ENCODE measurements at regions not wholly inside any gene's neighbourhood (a gene's known extent, or its start where the extent isn't known, plus 50 kb on each side); places are given as distances from the start of the nearest gene placed in this dataset.

DNA sequence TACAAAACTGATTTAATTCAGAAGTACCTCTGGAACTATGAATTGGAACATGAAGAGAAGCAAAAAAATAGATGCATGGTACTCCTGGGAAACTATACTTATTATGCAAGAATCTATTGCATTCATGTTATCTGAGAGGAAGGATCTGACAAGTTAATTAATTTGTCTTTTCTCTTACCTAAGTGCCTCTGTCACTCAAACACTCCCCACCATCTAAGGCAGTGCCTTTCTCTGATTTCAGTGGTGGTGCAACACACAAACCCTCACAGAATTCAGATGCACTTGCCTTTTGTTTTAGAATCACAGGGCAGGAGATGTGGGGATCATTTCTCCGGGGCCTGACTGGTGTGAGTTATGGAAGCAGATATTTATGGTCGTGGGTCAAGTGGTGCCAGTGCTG is 52.5 kb upstream of the C9orf72 start:
- no peak for DNase-seq

DNA sequence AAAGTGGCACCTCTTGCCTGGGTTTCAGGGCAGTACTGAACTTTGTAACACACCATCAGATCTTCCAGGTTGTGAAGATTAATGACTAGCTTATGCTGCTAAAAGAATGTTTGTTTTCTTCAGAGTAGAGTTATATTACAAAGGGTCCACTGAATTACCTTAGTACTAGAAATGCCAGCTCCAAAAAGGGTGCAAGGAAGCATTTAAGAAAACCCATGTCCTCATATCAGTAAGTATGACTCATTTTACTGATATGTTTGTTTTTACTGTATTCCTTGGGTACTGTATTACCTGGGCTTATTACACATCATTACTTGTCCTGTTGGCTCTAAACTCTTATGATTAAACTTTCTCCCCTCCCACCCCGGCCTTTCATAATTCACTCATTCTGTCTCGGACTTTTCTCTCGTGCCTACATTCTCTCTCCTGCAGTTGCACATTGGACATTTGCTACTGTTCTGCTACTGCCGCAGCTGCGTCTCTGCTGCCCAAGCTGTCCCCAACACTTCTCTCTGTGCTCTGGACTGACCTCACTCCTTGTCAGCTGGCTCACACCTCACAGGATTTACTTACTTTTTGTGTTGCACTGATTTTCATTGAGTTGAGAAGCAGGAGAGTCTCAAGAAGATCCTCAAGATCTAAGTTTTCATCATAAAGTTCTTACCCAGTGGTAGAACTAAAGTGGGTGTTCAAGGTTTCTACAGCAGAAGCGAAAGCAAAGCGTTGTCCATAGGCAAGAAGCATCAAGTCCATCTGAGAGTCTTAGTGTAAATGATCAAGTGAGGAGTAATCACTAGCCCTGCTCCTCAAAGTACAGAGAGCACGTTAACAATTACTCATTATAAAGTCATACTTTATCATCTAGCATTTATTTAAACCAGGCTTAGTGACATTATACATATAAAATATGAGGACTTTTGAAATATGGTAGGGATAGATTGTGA is 53.2 kb upstream of the C9orf72 start:
- no peak for DNase-seq

DNA sequence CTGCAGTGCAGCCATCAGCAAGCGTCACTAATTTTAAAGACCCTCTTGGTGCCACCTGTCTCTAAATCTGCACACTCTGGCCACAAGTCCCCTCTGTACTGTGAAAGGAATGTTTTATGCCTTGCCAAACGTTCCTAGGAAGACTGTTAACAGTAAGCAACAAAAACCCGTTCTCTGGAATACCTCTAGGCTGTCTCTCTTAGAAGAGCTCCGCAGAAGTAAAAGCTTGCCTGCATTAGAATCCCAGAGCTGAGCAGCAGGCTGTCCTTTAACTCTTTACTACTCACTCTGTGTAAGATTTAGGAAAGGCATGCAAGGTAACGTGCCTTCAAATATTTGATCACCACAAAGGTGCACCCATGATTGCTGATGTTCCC is 53.9 kb upstream of the C9orf72 start:
- no peak for DNase-seq

DNA sequence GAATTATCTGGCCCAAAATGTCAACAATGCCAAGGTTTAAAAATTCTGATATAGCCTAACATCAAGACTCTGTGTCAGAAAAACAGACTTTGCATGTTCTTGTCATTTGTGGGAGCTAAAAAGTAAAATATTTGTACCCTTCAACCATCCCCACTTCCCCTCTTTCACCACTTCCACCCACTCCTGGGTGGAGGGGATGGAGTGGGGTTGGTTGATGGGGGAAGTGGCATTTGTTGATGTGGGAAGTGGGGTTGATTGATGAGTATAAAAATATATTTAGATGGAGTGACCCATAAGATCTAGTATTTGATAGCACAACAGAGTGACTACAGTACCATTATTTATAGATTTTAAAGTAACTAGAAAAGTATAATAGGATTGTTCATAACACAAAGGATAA is 55.0 kb upstream of the C9orf72 start:
- no peak for DNase-seq

DNA sequence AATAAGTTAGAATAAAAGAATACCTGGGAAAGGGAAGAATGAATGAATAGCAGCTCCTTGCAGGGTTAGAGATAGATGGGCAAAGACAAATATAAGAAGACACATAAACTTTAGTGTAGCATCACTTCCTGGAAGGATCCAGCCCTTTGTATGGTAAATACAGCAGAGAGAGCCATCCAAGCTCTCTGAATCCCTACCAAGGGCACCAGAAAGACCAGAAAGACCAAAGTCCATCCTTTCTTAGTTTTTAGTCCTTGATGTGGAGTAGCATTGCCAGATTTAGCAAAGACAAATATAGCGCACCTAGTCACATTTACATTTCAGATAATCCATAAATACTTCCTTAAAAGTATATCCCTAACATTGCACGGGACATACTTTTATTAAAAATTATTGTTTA is 56.1 kb upstream of the C9orf72 start:
- DNase-seq: no peak

DNA sequence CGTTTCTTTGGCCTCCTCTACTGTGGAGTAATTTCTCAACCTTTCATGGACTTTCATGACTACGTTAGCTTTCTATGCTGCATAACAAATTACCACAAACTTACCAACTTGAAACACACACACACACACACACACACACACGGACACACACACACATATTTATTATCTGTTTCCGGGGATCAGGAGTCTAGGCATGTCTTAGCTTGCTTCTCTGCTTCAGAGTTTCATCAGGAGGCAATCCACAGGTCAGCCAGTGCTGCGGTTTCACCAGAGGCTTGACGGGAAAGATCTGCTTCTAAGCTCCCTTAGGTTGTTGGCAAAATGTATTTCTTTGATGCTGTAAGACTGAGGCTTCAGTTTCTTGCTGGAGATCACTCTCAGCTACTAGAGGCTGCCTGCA is 59.0 kb upstream of the C9orf72 start:
- DNase-seq: no peak

DNA sequence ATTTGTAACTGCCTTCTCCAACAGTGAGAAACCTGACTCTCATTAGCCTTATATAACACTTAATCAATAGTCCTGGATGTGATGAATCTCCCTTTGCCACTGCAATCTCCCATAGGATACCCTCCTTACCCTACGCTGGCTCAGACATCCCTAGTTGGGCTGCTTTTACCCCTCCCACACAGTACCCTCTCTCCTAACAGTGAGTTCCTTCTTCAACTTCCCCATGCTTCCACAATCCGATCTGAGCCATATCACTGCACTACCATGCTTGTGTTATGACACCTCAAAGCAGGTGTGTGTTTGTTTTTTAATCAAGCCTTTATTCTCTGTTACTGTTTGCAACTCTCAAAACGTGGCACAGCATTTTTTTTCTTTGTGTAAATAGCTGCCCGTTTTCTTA is 60.5 kb upstream of the C9orf72 start:
- DNase-seq: no peak

DNA sequence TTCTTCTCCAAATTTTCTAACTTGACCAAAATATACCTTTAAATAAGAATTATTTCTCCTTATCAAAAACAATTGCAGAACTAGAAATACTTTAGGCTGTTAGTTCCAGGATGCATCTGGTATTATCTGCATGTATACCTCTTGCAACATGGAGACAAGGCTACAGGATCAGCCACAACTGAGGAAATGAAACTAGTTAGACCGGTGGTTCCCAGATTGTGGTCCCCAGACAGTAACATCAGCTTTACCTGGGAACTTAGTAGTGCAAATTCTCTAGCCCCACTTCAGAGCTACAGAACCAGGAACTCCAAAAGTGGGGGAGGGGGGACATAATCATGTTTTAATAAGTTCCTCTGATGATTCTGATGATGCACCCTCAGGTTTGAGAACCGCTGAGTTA is 61.6 kb upstream of the C9orf72 start:
- DNase-seq: peak; percentile 25 to 53

DNA sequence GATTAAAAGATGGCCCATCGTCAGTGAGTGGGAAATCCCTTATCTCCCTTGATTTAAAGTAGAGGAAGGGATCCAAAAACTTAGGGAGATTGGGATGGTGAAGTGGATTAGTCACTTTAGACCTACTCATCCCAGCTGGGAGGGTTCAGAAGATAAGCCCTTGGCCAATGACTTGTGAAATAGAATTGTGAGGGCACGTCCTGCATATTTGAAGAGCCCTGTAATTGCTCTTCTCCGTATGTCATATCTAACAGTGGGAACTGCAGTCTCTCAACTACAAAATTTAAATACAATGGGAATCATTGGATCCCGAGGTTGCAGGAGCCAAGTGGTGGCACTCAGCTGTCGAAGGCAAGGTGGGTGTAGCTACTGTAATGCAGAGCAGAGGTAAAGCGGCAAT is 65.4 kb upstream of the C9orf72 start:
- DNase-seq: no peak

DNA sequence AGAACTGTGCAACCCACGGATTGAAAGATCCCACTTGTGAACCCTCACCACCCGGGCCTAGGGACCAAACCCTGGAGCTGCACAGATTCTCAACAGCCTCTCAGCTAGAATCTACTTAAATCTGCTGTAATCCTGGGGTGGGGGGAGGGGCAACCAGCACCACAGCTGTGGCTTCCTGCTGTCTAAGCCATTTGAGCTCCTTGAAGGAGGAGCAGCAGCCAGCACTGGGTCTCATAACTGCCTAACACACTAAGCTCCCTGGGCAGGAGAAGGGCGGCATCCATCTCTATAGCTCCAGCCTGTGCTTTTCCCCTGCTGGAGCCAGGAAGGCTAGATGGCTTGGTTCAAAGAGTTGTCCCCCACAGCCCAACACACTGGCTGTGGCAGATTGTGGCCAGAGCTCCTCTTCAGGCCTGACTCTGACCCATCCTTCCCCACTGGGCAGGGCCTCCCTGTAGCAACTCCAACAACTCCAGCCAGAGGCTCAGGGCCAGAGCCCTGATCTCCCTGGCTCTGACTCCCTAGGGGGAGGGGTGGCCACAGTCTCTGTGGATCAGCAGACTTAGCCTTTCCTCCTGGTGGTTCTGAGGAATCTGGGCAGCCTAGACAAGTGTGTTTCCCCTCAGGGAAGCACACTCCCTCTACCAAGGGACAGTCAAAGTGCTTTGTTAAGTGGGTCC is 72.0 kb upstream of the C9orf72 start:
- no peak for DNase-seq

DNA sequence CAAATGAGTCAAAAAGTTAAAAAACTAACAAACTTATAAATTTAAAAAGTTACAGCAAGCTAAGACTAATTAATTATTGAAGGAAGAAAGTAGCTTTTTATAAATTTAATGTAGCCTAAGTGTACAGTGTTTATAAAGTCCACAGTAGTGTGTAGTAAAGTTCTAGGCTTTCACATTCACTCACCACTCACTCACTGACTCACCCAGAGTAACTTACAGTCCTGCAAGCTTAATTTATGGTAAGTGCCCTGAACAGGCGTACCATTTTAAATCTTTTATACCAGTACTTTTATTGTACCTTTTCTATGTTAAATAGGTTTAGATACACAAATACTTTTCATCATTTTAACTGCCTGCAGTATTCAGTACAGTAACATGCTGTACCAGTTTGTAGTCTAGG is 80.0 kb upstream of the C9orf72 start:
- no peak for DNase-seq

DNA sequence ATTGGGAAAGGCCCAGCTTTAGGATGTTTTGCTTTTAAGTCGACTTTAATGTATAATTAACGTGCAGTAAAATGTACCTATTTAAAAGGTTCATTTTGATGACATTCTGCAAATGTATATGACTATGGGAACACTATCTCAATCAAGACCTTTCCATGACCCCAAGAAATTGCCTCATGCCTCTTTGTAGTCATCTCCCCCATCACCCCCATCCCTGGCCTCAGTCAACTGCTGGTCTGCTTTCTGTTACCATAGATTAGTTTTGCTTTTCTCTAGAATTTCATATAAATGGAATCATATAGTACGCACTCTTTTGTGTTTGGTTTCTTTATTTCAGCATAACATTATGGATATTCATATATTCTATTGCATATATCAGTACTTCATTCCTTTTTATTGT is 80.7 kb upstream of the C9orf72 start:
- DNase-seq: no peak

DNA sequence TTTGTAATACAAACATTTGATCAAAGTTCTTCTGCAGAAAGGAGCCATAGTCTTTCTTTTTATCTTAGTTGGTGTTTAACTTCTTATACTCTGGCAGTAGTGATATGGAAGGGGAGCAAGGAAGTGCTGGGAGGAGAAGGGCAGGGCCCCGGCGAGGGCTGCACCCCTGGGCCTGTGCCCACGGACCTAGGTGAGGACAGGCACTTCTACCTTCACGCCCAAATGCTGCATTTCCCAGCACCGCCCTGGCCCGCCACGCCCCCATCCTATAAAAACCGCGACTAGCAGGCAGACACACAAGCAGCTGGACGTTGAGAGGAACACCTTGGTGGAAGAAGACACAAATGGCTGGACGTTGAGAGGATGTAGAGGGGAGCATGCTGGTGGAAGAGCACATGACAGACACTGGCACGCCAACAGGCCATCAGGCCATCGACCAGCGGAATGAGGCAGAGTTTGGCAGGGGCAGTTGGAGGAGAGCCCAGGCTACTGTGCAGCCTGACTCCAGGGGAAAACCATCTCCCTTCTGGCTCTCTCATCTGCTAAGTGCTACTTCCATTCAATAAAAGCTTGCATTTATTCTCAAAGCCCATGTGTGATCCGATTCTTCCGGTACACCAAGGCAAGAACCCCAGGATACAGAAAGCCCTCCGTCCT is 81.5 kb upstream of the C9orf72 start:
- DNase-seq: no peak

DNA sequence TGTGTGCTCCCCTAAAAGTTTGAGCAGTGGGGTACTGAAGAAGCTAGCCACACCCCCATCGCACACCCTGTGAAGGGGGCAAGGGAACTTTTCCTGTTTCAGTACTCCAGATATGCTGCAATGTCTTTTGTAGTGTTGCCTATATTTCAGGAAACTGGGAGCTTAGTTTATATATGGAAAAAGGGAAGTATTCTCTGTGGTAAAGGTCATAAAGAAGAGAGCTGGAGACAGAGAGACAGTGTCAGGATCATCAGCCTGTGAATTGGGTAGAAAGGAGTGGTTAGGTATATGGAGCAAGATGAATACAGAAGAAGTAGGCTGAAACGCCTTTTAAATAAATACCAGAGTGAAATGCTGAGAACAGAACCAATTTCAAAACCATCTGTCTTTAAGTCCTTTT is 82.2 kb upstream of the C9orf72 start:
- no peak for DNase-seq

DNA sequence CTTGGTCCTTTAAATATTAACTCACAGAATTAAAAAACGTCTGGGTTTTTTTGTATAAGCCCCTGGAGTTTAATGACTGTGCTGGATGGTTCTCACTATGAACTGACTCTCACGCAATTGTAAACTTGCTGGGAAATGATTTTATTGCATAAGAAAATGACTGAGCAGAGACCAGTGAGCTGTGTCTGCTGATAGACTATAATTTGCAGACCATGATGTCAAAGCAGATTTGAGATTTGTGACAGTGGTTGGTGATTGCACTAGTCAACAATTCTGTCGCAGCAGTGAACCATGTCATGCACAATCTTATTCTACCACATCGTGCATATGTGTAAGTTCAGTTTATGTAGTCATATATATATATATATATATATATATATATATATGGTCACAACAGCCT is 85.7 kb upstream of the C9orf72 start:
- no peak for DNase-seq

DNA sequence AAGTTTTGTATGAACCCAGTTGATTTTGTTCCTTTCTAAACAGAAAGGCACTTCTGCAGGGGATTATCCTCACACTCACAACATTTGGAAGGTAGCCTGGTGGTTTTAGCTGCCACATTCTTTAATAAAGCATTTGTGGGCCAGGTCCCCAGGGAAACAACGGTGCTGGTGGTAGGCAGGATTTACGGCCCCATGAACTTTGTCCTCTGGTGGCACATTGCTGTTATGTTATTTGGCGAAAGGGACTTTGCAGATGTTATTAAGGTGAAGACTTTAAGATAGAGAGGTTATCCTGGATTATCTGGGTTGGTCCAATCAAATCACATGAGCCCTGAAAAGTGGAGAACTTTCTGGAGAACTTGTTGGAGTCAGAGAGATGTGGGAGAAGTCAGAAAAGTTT is 86.3 kb upstream of the C9orf72 start:
- DNase-seq: no peak

DNA sequence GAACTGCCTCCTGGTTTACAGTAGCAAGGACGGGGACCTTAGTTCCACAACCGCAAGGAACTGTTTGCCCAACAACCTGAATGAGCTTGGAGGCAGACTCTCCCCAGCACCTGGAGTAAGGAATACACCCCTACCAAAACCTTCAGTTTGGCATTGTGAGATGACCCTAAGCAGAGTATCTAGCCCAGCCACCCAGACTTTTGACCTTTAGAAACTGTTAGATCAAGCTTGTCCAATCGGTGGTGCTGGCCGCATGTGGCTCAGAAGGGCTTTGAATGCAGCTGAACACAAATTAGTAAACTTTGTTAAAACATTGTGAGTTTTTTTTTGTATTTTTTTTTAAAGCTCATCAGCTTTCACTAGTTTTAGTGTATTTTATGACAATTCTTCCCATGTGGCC is 86.9 kb upstream of the C9orf72 start:
- no peak for DNase-seq

DNA sequence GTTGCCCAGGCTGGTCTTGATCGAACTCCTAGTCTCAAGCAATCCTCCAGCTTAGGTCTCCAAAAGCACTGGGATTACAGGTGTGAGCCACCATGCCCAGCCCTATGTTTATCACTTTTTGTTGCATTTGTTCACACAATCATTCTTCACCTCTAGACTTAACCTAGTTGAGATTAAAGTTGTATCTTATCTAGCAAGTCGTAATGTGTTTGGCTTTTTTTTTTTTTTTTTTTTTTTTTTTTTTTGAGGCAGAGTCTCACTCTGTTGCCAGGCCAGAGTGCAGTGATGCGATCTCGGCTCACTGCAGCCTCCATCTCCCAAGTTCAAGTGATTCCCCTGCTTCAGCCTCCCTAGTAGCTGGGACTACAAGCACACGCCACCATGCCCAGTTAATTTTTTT is 90.2 kb upstream of the C9orf72 start:
- DNase-seq: no peak

DNA sequence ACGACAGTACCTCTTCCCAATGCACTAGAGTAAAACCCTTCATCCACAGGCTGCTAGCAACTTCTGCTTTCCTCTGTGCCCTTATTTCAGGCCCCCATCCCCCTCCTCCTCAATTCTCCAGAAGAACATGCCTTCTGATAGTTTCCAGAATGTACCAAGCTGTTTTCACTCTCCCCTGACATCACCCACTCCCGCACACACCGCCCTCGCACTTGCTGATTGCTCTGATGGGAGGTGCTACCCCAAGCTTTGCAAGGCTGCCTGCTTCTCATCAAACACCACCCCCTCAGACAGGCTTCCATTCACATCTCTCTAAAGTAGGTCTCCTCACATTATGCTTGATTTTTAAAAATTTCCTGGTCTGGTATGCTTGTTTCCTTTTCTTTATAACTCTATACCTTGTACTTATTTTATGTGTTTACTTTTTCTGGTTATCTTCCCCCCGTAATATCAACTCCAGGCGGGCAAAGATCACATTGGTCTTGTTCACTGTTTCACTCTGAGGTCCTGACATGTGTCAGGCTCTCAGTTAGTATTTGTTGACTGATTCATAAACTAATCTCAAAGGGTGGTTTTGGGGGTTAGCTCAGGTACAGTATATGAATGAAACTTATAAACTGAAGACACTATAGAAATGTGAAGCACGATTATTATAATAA is 91.0 kb upstream of the C9orf72 start:
- no peak for DNase-seq

DNA sequence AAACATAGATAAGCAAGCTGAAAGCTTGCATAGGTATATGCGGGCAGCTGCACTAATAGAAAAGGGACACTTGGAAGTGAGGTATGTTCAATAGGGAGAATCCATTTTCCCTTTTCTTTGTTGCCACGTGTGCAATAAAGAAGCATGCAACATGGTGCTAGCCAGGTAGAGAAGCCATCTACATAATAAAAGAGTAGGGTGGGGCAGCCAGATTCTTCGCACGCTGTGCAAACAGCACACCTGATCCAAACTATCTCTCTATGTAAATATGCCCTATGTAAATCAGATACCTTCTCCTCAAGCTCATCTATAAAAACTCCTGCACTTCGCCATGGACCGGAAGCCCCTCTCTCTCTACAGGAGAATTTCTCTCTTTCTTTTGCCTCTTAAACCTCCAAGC is 91.9 kb upstream of the C9orf72 start:
- no peak for DNase-seq

DNA sequence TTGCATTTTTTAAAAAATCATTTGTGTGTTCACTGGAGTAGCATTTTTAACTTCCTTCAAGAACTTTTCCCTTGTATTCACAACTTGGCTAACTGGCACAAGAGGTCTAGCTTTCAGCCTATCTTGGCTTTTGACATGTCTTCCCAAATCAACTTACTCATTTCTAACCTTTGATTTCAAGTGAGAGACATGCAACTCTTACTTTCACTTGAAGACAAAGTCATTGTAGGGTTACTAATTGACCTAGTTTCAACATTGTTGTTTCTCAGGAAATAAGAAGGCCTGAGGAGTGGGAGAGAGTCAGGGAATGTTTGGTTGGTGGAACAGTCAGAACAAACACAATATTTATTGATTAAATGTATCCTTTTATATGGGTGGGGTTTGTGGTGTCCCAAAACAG is 95.0 kb upstream of the C9orf72 start:
- DNase-seq: no peak

DNA sequence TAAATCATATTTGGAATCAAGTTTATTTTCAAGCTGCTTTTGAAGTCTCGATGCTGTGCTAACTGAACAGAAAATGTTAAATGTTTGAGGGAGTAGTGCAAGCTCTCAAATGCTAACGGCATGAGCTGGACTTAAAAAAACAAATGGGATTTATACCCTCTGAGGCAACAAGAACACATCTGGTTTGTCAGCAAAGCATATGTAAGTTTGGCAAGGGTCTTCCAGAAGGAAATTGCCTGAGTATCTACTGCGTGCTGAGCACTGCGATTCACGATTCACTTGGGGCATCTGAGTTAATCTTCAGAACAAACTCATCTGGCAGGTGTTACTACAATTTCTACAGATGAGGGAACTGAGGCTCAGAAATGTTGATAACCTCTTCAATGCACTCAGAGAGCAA is 98.4 kb upstream of the C9orf72 start:
- no peak for DNase-seq

DNA sequence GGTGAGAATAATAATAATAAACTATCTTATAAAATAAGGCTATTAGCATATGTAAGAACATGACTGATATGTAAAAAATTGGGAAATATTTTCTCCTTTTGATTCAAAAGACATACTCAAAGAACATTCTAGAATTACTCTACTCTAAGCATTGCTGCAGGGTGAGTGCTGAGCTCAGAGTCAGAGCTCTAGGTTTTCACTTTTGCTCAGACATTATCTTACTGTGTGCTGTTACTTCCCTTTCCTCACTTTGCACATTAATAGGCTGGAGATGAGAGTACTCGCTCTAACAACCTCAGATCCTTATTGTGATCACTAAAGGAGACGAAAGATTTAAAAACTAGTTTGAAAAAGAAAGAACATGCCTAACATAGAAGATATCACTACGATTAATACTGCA is 99.4 kb upstream of the C9orf72 start:
- no peak for DNase-seq

DNA sequence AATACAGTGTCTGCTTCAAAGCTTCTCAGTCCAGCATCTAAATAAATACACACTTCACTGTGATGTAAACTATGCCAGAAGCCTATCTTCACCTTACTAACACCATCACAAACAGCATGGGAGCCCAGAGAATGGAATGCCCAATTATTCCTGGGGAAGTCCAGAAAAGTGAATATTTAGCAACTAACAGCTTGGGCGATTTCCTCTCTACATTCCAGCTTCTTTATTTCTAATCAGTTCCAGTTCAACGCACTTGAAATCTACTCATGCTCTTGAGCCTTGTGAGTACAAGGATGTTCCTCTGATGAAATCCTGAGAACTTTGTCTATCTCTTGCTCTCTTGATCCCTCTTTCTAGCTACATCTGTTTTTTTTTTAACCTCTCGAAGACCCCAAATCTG is 100.4 kb upstream of the C9orf72 start:
- no peak for DNase-seq
